GM18498 (cell line): ENCODE measurements at regions not wholly inside any gene's neighbourhood (a gene's known extent, or its start where the extent isn't known, plus 50 kb on each side); places are given as distances from the start of the nearest gene placed in this dataset.
"Not testable (repeated sequence)": the region's sequence is repeated elsewhere in the genome, so short reads cannot be mapped to it uniquely, and the experiment has no call there.

ENCODE experiments used
- ATAC-seq: cut with Tn5 transposase; IDR thresholded peaks from one replicate; pipeline ENCODE4 v1.9.1; 2021; ENCODE audit warnings: mild to moderate bottlenecking, moderate library complexity; ENCODE audit not compliant: unreplicated experiment

DNA sequence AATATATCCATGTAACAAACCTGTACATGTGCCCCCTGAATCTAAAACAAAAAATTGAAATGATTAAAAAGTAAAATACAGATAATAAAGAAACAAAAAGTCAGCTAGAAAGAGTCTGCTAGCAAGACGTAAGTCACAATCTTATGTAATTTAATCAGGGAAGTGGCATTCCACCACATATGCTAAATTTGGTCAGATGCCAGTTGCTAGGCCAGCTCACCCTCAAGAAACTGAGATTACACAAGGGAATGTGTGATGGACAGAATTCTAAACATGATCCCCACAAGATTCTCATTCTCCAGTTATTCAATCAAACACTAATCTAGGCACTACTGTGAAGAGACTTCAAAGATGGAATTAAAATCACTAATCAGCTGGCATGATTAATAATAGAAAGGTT is 689.3 kb downstream of the CENPC start:
- no peak for ATAC-seq

DNA sequence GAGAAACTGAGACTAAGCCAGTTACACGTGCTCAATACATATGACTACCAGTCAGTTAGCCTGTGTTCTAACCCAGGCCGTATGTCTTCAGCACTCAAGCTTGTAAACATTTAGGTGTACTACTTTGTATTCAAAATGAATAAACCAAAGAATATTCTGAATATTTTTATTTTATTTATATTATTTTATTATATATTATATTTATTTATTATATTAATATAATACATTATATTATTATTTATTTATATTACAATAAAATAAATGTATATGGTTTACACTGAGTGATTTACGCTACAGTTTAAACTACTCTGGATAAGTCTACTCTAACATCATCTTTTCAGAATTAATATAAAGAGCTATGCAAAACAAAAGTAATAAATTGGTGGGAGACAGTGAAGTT is 691.5 kb downstream of the CENPC start:
- no peak for ATAC-seq

DNA sequence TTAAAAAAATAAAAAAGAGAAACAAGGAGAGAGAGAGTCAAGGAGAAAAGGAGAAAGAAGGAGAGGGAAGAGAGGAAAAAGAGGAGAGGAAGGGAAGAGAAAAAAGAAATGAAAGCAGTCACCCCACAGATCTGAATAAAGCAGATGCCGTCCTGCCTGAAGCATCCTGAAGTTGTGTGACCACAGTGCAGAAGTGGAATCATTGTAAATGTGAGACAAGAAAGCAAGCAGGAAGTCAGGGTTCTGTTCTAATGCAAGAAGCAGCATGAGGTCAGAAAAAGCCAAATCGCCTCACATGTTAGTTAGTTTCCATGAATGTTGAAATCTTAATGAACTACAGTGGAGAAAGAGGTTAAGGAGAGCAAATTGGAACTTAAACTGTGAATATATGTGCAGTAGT is 692.5 kb downstream of the CENPC start:
- ATAC-seq, result no peak

DNA sequence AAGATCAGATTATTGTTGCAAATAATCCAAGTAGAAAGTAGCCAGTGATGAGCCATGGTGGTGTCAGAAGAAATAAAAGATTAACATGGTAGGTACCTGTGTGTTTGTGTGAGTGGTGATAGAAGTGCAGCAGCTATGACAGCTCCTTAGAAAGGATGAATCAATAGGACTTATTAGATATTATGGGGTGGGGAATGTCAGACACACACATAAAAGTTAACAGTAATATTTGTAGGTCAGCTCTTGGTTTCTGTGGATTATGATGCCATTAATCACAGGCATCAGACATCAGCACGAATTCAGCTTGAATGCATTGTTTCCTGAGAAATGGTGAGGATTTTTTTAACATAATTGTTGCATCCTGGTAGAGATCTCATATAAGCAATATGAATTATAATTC is 695.7 kb downstream of the CENPC start:
- ATAC-seq, result no peak

DNA sequence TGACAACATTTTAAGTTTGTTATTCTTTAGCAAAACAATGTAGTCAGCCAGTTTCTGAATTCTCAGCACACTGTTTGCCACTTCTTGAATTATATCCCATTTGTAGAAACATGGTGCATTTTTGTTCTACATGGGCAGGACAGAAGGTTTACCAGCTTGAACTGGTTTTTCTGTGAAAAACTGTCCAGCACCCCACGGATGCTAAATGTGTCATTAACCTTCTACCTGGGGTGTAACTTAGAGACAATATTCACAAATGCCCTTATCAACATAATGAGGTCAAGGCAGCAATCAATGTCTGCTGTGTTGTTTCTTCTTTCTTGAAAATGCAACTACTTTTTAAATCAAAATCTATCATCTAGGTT is 702.6 kb downstream of the CENPC start:
- no peak for ATAC-seq

DNA sequence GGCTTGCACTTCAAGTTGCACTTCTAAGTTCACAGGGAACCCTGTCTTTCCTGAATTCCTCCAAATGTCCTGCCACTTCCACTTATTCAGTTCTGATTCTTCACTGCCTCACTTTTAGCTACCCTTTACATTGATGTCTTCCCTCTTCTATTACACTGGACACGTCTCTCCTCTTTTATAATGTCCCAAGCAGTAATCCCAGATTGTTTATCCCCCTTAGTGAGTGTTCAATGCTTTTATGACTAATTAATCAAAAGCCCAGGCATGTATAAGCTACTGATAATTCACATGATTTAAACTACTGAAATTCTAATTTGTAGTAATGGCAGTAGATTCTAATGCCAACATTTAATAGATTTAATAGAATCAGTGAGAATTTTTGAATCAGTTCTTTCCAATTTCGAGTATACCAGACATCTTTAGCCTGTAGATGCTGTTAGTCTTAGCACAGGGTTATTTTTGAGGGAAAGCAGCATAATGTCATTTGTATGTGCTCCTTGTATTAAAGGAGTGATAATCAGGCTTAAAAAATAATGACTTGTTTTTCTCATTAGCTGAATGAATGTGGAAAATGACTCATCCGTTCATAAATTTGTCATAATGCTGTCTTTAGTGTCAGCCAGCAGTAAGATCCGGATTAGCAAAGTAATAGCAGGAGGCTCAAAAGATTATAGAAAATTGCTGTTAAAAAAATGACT is 703.1 kb downstream of the CENPC start:
- ATAC-seq, result no peak

DNA sequence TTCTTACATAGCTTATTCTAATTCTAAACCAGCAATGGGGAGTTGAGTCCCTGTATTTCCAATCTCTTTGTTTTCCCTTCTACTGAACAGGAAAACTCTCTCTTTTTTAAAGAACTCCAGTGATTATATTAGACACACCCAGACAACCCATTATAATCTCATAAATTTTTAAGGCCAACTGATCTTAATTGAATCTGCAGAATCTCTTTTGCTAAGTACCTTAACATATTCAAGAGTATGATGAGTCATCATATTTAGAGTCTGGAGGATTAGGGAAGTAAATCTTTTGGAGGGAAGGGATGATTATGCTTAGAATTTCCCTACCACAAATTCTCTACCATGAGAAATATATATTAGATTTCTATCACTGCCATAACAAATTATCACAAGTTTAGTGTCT is 705.1 kb downstream of the CENPC start:
- no peak for ATAC-seq

DNA sequence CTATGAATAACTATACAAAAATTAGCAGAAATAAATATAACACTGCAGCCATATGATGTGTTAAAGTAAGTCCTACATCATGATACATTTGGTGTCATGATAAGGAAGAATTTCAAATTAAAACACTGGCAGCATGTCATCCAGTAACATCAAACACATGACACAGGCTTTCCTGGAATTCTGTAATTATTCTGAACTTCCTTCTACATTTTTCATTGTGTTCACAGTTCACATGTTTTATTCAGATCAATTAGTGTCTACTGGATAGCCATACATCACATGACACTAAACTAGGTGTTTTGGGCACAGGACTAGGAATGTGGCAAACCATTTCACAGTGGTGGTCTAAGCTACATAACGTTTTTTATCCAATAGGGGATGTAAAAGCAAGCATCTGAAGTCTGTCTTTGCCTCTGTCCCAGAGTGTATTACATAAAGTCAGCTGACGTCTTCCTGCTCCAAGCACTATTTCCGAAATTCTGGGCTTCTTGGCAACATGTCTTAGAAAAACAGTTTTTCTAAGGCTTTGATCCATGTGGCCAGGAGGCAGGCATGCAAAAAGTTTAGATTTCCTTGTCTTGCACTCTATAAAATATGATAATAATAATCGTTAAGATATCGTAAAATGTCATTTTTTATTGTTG is 707.9 kb downstream of the CENPC start:
- no peak for ATAC-seq

DNA sequence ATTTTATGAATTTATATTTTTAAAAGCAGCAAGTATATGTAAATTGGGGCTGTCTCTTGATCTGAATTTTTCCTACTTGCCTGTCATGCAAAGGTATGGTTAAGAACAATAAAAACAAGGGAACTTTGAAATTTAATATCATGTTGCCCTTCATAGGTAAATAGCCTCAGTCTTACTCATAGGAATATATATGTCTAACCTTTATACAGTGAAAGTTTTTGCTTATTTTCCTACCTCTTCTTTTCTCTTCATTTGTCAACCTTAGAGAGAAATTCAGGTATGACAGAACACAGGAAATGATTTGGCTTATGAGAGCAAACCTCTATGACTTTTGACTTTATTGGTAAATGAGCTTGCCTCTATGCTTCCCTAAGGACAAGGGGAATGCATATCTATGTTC is 716.0 kb downstream of the CENPC start:
- ATAC-seq, result no peak

DNA sequence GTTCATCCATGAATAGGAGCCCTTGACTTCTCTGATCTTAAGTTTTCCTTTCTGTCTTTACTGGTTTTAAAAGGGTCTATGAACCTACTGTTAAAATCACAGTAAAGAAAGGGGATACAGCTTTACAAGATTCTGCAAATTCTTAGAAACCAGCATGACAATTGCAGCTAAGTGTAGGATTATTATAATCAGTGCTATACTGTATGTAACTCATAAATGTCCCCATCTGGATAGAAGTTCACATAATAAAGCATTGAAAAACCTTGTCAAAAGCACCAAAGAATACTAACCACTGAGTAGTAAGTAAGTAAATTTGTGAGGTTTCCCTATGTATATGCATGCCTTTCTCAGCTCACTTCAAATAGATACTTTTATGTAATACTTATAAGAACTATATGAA is 724.6 kb downstream of the CENPC start:
- no peak for ATAC-seq

DNA sequence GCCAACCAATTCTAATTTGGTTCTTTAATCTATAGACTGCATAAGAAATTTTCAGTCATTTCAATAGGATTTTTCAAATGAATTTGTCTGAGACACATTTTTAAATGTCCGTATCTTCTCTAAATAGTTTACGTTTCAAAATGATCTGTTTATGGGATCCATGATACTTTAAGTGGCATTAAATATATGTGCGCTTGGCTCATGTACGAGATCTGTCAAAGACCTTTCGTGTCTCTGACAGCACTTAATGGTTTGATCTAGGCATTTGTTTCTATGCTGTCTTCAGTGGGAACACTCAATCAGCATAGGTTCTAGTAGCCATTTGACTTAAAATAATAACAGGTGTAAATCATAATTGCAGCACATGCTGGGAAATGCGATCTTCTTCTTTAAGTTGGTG is 731.0 kb downstream of the CENPC start:
- ATAC-seq, result no peak

DNA sequence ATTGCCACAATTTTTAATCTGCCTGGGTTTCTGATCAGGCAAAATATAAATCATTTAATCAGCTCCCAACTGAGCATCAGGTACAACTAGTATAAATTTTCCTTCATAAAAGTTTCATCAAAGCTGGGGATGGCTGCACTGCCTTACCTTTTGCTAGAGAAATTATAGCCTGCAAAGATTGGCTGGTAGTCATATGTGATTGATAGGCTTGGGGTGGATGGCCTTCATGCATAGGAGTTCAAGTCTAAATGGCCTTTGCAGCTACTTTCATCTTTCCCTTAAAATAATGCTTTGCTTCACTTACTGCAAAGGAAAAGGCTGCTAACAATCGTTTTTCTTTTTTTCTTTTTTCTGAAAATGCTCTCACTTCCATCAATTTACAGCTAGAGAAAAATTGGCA is 739.7 kb downstream of the CENPC start:
- no peak for ATAC-seq

DNA sequence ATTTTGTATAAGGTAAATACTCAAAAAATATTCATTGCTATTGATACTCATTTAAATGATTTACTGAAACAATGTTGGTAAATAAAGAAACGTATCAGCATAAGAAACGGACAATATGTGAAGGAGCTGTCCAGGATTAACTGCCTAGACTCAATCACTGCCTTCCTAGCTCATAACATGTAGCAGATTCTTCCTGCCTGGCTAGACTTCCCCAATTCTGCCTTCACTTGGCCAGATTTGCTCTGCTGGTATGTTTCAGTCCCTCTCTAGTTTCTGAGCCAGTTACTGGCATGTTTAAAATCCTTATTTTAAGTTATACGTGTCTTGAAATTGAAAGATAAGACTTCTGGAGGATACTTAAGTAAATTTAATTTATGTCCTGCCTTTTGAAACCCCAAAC is 740.3 kb downstream of the CENPC start:
- ATAC-seq, result no peak

DNA sequence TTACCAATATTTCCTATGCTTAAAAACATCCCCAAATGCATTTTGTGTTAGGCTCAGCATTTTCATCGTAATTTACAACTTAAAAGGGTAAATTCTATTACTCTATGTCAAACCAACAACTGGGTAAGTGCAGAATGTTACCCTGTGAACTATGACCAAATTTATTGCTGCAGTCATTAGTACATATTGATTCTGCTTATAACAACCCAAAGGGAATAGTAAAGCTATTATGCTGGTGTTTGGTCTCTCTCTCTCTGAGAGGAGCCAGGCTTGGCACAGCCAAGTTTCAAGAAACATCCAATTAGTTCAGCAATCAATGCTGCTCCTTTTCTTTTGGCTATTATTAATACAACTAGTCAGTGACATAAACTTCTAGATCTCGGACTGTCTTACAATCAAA is 747.7 kb downstream of the CENPC start:
- no peak for ATAC-seq

DNA sequence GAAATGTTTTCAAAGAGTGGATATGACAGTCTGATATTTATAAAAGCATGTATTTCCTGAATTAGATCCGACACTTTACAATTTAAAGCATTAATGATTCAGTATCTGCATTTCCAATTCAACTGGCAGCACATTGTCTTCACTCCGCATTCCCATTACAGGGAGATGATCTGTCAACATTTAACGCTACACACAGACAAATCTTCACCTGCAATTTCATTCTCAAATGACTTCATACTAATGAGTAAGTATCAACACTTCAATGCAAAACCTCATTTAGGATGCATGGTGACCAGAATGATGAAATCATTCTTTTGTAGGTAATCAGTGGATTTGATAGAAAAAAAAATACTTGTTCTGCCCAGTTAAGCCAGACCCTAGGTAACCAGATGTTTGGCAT is 749.6 kb downstream of the CENPC start:
- ATAC-seq, result no peak

DNA sequence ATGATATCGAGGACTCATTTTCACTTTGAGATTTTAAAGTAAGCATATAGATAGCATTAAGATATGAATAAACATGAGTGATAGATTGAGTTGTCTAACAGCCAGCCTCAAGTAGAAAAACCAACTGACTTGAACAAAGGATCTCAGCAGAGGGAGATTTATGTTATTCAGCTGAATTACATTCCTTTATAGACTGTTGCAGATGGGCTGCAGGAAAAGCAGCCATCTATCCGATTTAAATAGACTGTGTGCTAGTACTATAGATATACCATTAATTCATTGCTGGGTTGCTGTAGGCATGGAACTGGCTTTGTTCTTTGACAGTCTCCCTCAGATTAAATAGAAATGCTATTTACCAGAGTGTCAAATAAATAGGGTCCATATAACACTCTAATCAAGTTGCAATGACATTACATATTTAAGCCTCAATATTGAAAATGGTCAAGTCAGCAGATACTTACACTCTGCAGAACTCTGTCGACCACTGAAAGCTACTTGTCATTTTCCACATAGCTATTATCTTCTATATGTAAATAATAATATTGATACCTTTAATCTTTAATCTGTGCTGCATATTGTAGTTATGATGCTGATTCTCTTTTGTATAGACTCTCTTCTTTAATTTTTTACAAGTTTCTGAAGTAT is 750.8 kb downstream of the CENPC start:
- no peak for ATAC-seq

DNA sequence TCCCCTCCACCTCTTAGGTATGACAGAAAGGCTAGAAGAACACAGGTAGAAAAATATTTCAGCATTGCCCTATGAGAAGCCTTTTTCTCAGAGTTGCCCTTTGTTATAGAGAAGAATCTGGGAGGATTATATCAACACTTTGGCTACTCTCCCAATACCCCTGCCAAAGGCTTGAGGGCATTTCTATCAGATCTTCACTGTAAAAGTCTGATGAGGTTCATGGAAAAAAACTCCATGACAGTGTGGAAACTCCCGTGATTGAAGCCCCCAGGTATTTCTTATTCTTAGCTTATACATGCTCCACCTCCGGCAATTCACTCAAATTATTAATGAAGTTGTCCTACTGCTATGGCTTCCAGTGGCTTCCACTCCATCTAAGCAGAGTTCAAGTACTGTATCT is 753.6 kb downstream of the CENPC start:
- no peak for ATAC-seq

DNA sequence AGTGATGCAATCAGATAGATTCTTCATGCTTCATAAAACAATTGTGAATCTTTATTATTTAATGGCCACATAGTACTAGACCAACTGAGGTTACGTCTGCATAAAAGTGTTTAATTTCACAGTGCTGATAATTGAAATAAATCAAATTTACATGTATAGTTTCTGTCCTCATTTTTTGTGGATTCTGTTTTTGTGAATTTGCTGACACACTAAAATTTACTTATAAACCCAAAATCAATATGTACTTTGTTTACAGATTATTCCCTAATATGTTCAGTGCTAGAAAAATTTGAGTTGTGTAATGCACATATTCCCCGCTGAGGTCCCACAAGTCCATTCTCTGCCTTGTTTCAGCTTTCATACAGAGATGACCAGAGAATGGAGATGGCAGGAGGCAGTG is 759.8 kb downstream of the CENPC start:
- no peak for ATAC-seq

DNA sequence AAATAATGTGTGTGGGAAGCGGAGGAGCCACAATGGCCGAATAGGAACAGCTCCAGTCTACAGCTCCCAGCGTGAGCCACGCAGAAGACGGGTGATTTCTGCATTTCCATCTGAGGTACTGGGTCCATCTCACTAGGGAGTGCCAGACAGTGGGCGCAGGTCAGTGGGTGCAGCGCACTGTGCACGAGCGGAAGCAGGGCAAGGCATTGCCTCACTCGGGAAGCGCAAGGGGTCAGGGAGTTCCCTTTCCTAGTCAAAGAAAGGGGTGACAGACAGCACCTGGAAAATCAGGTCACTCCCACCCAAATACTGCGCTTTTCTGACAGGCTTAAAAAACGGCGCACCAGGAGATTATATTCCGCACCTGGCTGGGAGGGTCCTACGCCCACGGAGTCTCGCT is 762.6 kb downstream of the CENPC start:
- not testable (repeated sequence) for ATAC-seq

DNA sequence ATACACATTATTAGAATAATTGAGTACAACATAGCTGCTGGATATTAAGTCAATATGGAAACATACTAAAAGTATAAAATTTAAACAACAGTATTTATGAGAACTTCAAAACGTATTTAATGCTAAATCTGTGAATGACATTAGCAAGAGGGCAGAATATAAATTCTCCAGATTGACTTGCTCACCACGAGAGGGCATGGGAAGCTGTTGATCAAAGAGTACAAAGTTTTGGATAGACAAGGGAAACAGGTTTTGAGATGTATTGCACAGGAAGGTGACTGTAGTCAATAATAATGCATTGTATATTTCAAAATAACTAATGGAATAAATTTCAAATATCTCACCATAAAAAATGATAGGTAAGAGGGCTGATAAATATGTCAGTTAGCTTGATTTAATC is 768.2 kb downstream of the CENPC start:
- ATAC-seq, result no peak

DNA sequence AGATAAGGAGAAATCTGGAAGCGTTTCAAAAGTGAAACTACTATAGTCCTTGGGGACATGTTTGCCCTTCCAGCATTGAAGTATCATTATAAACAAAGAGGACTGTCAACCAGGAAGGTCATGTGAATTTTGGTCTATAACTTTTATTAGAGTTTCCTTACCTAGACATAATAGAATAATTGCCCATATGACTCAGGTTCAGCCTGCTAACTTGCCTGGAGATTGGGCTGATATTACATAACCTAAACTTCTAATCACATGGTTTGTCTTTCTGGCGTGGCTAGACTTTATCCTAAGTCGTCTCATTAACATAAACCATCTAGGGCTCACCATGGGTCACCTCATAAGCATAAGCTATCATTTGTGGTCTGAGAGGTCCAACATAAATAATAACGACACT is 775.9 kb downstream of the CENPC start:
- ATAC-seq, result no peak

DNA sequence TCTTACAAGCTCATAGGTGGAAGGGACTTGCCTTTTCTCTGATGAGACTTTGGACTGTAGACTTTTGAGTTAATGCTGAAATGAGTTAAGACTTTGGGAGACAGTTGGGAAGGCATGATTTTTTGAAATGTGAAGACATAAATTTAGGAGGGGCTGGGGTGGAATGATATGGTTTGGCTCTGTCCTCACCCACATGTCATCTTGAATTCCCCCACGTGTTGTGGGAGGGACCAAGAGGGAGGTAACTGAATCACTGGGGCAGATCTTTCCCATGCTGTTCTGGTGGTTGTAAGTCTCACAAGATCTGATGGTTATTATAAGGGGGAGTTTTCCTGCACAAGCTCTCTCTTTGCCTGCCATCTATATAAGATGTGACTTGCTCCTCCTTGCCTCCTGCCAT is 777.9 kb downstream of the CENPC start:
- no peak for ATAC-seq

DNA sequence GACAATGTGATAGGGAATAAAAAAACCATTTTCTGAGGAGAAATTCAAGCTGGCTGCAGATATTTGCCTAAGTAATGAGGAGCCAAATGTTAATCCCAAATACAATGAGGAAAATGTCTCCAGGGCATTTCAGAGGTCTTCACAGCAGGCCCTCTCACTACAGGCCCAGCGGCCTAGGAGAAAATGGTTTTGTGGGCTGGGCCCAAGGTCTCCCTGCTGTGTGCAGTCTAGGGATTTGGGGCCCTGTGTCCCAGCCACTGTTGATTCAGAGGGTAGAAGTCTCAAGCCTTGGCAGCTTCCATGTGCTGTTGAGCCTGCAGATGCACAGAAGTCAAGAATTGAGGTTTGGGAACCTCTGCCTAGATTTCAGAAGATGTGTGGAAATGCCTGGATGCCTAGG is 778.7 kb downstream of the CENPC start:
- ATAC-seq, result no peak
